Retinal pigment epithelial cell (primary cell): ENCODE measurements at regions not wholly inside any gene's neighbourhood (a gene's known extent, or its start where the extent isn't known, plus 50 kb on each side); places are given as distances from the start of the nearest gene placed in this dataset.

Experiments
- DNase-seq: peaks from one replicate; pipeline ENCODE4 v3.0.0-alpha.2; 2010; ENCODE audit warnings: low read depth
- H3K4me3 ChIP-seq: 2 replicates; pipeline ENCODE4 v1.5.1; 2011; ENCODE audit warnings: mild to moderate bottlenecking, low read length, control low read depth, moderate library complexity
- TF ChIP-seq, protein P1 (sequence below): conservative IDR thresholded peaks from 2 replicates; pipeline ENCODE4 v1.5.1; 2011; ENCODE audit warnings: low read depth, low read length, control low read depth, inconsistent platforms

DNA sequence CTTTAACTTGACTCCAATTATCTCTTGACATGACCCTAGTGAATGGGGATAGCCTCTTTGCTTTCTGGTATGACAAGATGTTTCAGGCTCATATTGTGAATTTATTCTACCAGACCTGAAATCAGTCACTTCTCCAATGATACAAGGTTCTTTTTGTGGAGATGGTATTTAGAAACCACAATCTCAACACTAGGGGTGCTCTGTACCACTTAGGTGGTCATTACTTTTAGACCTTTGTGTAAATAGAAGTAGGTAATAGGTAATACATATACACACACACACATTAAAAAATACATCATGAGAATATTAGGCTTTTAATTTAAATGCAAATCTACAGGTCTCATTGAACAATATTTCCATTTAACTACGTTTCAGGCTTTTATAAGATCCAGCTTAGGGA, 199.0 kb upstream of the RHOBTB1 start:
- TF ChIP-seq, protein P1, sequence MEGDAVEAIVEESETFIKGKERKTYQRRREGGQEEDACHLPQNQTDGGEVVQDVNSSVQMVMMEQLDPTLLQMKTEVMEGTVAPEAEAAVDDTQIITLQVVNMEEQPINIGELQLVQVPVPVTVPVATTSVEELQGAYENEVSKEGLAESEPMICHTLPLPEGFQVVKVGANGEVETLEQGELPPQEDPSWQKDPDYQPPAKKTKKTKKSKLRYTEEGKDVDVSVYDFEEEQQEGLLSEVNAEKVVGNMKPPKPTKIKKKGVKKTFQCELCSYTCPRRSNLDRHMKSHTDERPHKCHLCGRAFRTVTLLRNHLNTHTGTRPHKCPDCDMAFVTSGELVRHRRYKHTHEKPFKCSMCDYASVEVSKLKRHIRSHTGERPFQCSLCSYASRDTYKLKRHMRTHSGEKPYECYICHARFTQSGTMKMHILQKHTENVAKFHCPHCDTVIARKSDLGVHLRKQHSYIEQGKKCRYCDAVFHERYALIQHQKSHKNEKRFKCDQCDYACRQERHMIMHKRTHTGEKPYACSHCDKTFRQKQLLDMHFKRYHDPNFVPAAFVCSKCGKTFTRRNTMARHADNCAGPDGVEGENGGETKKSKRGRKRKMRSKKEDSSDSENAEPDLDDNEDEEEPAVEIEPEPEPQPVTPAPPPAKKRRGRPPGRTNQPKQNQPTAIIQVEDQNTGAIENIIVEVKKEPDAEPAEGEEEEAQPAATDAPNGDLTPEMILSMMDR: no peak
- DNase-seq: no peak

DNA sequence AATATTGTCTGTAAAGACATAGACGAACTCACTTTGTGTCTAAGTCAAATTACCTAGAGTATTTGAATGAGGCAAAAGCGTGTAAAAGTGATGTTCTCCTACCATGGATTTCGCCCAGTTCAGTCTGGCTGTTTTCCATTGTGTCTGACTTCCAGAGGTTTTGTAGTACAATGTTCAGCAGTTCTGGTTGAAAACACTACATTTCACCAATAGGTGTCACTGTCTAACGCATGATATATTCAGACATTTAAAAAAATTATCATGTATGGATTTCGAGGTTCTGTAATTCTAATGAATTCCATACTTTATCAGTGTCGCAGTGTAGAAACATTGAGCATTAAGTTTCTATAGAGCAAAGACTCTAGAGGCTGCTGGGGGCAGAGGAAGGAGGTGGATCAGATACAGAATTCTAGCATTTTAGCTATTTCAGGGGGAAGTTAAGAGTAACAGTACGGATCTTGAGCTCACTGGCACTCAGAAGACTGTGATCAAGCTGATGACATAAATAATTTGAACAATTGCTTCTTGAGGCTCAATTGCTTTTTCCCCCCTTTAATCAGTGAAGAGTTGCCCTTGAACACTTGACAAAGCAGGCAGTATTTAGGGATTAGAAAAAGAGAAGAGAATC, 196.9 kb upstream of the RHOBTB1 start:
- peak; percentile 43 for DNase-seq
- TF ChIP-seq, protein P1: peak; percentile 65
- no peak overlapping the region for H3K4me3 ChIP-seq

More for the DNA sequence above, 199.0 kb upstream of the RHOBTB1 start:
- no peak overlapping the region for H3K4me3 ChIP-seq

DNA sequence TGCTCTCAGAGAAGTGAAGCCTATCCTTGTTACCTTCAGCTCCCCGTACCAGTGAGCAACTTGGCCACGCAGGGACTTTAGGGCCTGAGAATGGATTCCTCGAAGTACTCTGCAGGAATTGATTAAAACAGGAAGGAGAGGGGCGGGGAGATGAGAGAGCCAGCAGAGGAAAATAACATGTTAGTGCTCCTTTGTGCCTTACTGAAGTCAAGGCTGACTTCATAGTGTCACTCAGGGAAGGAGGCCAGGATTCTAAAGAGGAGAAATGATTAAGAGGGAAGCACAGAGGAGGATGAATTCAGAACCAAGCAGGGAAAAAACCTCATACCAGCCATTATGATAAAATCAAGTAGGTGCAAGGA, 195.6 kb upstream of the RHOBTB1 start:
- no peak overlapping the region for H3K4me3 ChIP-seq
- DNase-seq: no peak
- TF ChIP-seq, protein P1: no peak

DNA sequence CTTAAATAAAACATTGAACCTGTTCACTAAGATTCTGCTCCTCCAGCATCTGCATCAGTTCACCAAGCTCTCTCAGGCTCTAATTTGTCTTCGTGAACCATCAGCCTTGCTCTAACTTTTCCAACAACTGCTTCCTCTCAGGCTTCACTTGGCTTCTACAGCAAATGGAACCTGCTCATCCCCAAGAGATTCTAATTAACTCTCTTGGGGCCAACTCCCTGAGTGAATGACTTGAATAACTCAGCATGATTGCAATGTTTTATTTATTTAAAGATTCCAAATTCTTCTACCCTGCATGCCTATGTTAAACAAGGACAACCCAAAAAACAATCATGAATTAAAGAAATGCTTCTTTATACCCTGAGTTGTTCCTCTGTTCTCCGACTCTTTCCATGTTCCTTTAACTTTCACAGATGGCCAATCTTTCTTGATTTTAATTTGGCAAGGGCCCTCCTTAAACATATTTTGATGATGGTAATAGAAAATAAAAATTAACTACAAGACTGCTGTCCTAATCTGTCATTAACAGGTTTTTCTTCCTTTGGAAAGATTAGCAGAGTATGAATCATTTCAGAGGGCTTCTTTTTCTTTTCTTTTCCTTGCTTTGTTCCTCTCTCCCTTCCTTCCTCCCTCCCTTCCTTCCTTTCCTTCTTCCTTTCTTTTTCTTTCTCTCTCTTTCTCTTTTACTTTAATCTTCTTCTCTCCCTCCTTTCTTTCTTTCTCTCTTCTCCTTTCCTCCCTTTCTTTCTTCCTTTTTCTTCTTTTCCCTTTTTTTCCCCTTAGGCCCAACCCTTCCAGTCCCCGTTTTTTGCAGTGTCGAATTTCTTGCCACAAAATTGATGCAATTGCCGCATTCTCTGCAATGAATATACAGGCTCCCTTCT, 195.0 kb upstream of the RHOBTB1 start:
- H3K4me3 ChIP-seq: no peak overlapping the region
- no peak for DNase-seq
- TF ChIP-seq, protein P1: no peak

DNA sequence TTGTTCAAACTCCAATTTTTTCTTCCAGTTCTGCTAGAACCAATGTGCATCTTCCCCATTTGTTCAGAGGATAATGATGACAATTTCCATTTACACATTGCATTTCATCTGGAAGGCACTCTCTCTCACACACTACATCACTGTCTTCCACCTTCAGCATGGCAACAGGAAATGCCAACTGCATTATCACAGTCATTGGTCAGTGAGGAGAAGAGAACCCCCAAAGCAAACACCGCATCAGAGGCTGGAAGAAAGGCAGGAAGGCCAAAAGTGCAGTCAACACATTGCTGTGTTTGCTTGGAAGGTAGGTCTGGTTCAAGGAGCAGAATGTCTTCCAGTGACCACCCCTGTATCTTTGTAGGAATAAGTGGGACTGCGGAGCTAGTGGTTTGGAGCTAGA, 192.2 kb upstream of the RHOBTB1 start:
- DNase-seq: no peak
- no peak overlapping the region for H3K4me3 ChIP-seq
- TF ChIP-seq, protein P1: no peak

DNA sequence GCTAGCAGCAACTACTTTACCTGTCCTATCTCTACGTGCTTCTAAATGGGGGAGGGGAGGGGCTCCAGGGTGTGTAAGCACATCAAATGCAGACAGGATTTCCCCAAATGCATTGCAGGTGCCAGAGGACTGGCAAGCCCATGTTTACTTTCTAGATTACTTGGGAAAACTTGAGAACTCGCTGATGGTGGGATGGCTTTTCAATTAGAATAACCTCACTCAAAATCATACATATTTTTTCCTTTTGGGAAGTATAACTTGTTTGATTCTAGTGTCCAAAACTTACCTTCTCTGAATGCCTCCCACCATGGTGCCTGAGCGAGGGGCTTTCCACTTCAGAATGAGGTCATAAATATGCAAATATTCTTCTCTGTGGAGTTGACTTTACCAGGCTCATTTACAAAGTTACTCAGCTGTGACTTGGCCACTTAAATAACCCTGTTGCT, 191.3 kb upstream of the RHOBTB1 start:
- no peak overlapping the region for H3K4me3 ChIP-seq
- TF ChIP-seq, protein P1: no peak
- DNase-seq: no peak

DNA sequence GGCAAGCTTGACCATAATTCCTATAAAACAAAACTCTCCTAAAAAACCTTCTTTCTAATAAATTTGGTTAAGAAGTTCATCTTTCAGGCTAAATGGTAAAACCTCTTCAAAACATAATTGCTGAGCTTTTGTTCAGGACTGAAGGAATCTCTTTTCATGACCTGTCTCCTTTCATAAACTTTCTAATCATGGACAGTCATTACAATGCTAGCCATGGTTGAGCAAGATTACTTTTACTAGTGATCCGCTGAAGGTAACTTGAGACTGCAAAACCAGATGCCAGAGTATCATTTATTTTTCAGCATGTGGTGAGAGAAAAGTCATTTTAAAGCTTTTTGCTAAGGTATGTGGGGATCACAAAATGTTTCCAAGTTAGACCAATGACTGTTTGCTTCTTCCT, 186.4 kb upstream of the RHOBTB1 start:
- no peak overlapping the region for H3K4me3 ChIP-seq
- TF ChIP-seq, protein P1: no peak
- DNase-seq: no peak
